Activated naive CD8-positive, alpha-beta T cell treated with anti-CD3 and anti-CD28 coated beads for 36 hours (primary cell): ENCODE measurements at regions not wholly inside any gene's neighbourhood (a gene's known extent, or its start where the extent isn't known, plus 50 kb on each side); places are given as distances from the start of the nearest gene placed in this dataset.

Source experiments
- DNase-seq: peaks from one replicate; pipeline ENCODE4 v3.0.0; 2021
- H3K27ac Mint-ChIP-seq: one replicate; pipeline ENCODE4 v1.8.0; 2022; ENCODE audit warnings: mild to moderate bottlenecking, moderate library complexity, mixed read lengths
- H3K27me3 Mint-ChIP-seq: one replicate; pipeline ENCODE4 v1.8.0; 2022; ENCODE audit warnings: mild to moderate bottlenecking, mixed read lengths
- H3K36me3 Mint-ChIP-seq: one replicate; pipeline ENCODE4 v1.8.0; 2021; ENCODE audit warnings: mild to moderate bottlenecking, mixed read lengths
- H3K4me1 Mint-ChIP-seq: one replicate; pipeline ENCODE4 v1.8.0; 2021; ENCODE audit warnings: mixed read lengths
- H3K4me3 Mint-ChIP-seq: one replicate; pipeline ENCODE4 v1.8.0; 2022; ENCODE audit warnings: mild to moderate bottlenecking, moderate library complexity, mixed read lengths
- H3K9me3 Mint-ChIP-seq: one replicate; pipeline ENCODE4 v1.8.0; 2022; ENCODE audit warnings: mixed read lengths

DNA sequence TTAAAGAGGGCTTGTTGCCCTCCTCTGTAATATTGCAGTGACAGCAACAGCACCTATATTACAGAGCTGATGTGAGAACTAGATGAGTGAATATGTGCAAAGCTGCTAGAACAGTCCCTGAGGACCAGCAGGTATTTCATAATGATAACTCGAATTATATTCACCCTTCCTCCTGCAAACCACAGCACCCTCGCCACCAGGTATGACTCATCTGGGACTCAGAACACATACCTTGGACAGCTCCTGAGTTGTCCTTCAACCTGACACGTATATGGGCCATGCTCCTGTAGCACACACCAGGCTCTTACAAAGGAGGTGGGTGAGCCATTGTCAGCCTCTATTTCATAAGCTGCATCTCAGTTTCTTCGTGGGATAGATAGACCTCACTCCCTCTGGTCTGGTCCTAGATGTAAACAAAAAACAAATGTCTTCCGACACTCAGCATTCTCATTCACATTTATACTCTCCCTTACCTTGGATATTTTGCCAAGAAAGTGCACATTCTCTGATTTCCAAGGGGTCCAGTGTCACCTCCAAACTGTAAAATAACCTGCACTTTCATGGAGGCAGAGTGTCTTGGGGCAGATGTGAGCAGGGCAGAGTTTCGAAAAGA, 124.5 kb downstream of the TLE3 start:
- Mint-ChIP-seq H3K4me3 (no peak overlapping the region), H3K27me3 (peaks cover 33% of the 10 kb centered on the region), H3K9me3 (no peaks in the 10 kb centered on the region), H3K36me3 (no peaks in the 10 kb centered on the region), H3K27ac (no peak overlapping the region), H3K4me1 (no peaks in the 10 kb centered on the region)
- DNase-seq, result peak; percentile 42

DNA sequence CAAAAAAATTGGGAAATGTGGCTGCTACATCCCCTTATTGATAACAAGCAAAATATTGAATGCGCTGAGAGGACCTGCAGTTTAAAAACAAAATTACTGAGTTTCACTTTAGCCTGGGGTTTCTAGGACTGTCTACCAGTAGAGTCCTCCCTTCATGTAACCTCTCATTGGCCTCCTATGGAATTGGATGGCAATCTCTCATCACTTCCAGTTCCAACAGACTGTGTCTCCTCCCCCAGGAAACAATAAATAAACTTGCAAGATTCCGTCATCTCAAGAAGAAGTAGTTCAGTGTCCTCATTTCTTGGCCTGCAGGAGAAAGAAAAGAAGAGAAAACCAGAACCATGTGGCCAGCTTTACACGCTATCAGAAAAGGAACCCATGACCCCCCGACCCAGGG, 123.8 kb downstream of the TLE3 start:
- Mint-ChIP-seq H3K27me3 (peaks cover 33% of the 10 kb centered on the region), H3K27ac (no peak overlapping the region), H3K4me3 (no peak overlapping the region), H3K4me1 (no peaks in the 10 kb centered on the region), H3K9me3 (no peaks in the 10 kb centered on the region), H3K36me3 (no peaks in the 10 kb centered on the region)
- DNase-seq, result no peak

DNA sequence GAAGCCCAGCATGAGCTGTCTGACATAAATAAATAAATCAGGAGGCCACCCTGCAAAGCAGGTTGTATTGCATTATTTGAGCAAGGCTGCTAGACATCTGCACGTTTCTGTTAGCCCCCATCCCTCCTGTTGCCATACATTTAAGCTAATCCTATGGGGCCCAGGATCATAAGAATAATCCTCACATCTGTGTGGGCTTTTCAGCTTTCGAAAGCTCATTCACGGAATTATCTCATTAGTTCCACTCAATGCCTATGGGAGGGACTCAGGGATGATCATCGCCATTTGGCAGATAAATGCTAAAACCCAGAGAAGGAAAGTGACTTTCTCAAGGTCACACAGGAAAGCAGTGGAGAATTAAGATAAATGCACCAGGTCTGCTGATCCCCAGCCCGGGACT, 123.4 kb downstream of the TLE3 start:
- DNase-seq, result no peak
- Mint-ChIP-seq H3K27ac (no peak overlapping the region), H3K4me3 (no peak overlapping the region), H3K4me1 (no peaks in the 10 kb centered on the region), H3K36me3 (no peaks in the 10 kb centered on the region), H3K9me3 (no peaks in the 10 kb centered on the region), H3K27me3 (peaks cover 33% of the 10 kb centered on the region)

DNA sequence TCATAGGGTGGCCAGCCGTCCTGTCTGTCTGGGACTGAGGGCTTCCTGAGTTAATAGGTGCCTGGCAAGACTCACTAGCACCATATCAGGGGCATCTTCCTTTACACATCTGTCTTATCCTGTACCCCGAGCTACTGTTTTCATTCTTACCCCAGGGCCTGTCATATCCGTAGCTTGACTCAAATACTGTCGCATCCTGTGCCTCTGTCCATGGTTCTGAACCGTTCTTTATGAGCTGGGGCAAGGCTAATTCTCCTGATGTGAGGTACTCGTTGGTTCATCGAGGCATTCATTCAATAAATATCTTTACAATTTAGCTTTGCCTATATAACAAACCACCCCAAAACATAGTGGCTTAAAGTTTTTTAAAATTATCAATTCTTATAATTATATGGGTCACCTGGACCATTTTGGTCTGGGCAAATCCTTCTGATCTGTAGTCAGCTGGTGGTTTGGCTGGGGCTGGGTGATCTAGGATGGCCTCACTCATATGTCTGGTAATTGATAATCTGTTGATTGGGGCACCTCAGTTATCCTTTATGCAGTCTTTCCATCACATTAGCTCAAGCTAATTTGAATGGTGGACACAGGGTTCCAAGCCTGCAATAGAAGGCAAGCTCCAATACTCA, 121.2 kb downstream of the TLE3 start:
- no peaks in the 10 kb centered on the region for H3K4me1 Mint-ChIP-seq
- H3K4me3 Mint-ChIP-seq, result no peak overlapping the region
- peak; percentile 27 for DNase-seq
- peaks cover 46% of the 10 kb centered on the region for H3K27me3 Mint-ChIP-seq
- H3K27ac Mint-ChIP-seq, result no peak overlapping the region
- no peaks in the 10 kb centered on the region for H3K36me3 Mint-ChIP-seq
- no peaks in the 10 kb centered on the region for H3K9me3 Mint-ChIP-seq

DNA sequence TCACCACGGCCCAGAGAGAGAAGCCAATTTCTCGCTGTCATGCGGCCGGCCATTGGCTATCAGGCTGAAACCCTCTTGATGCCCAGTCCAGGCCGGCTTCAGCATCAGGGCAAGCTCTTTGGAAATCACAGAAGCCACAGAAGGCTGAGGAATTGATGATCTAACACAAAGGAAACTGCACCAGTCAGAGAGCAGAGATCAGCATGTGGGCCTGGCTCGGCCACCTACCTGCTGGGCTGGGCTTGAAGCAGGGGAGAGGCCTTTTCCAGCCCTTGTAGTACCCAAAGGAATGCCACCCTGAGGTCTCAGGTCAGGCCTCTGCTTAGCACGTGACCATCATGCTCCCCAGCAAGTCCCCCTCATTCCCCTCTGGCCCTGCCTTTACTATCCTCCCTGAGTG, 119.1 kb downstream of the TLE3 start:
- H3K4me1 Mint-ChIP-seq, result no peaks in the 10 kb centered on the region
- H3K27ac Mint-ChIP-seq, result no peak overlapping the region
- H3K9me3 Mint-ChIP-seq, result no peaks in the 10 kb centered on the region
- H3K4me3 Mint-ChIP-seq, result no peak overlapping the region
- DNase-seq, result no peak
- no peaks in the 10 kb centered on the region for H3K36me3 Mint-ChIP-seq
- peaks cover 47% of the 10 kb centered on the region for H3K27me3 Mint-ChIP-seq

DNA sequence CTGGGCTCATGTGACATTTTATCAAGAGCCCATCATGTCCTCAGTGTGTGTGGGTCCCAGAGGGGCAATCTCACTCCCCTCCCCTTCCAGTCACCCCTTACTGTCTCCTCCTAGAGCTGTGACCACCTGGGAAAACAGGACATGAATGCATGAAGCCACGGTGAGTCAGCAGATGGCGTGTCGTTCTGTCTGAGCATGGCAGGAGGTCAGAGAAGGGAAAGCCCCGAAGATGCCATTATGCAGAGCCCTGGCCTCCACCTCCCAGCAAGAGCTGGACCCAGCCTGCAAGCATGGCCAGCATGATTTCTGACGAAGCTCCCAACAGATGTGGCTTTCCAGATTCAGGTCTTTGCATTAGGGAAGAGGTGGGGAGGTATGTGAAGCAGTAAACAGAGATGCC, 118.5 kb downstream of the TLE3 start:
- H3K27me3 Mint-ChIP-seq, result peaks cover 42% of the 10 kb centered on the region
- no peaks in the 10 kb centered on the region for H3K36me3 Mint-ChIP-seq
- no peaks in the 10 kb centered on the region for H3K9me3 Mint-ChIP-seq
- no peak for DNase-seq
- no peaks in the 10 kb centered on the region for H3K4me1 Mint-ChIP-seq
- H3K27ac Mint-ChIP-seq, result no peak overlapping the region
- H3K4me3 Mint-ChIP-seq, result no peak overlapping the region

DNA sequence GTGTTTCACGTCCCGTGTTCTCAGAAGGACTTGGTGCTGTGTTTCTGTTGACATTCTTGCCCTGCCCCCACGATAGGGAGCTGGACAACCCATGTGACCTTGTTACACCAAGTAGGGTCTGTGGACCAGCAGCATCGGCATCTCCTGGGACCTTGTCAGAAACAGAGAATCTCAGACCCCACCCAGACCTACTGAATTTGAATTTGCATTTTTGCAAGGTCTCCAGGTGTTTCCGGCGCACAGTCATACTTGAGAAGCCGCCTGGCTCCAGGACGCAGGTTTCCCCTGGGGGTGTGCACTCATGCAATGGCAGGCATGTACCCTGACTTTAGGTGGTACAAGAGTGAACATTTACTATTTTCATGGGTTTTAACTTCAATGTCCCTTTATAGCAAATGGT, 117.9 kb downstream of the TLE3 start:
- no peaks in the 10 kb centered on the region for H3K4me1 Mint-ChIP-seq
- H3K27me3 Mint-ChIP-seq, result peaks cover 39% of the 10 kb centered on the region
- H3K4me3 Mint-ChIP-seq, result no peak overlapping the region
- H3K36me3 Mint-ChIP-seq, result no peaks in the 10 kb centered on the region
- H3K27ac Mint-ChIP-seq, result no peak overlapping the region
- H3K9me3 Mint-ChIP-seq, result no peaks in the 10 kb centered on the region
- no peak for DNase-seq

DNA sequence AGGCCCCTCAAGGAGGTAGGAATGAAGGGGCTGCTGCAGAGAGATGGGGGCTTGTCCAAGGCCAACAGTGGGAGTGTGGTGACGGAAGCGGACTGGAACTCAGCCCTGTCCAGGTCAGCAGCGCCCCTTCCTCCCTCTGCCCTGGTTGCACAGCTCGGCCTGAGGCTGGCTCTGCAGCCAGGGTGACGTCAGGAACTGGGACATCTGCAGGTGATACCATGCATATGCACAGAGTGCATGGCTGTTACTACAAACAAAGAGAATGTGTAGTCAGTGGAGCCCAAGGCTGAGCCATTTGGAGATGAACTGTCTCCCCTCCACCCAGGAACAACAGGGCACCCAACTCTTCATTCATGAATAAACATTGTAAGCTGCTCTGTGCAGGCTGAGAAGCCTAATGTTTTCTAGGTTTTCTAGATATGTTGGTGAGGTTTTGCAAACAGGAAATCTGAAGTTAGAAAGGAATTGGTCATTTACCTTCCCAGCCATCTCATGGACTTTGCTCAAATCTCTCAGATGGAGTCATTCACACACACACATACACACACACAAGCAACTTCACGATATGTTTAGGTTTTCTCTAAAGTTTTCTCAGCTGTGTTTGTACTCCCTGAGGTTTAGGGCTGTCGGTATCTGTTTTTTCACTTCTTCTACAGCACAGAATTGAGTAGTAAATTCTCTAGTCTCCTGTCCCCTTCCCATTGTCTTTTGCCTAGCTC, 117.2 kb downstream of the TLE3 start:
- H3K4me1 Mint-ChIP-seq, result no peaks in the 10 kb centered on the region
- H3K27ac Mint-ChIP-seq, result no peak overlapping the region
- no peak for DNase-seq
- no peaks in the 10 kb centered on the region for H3K9me3 Mint-ChIP-seq
- H3K36me3 Mint-ChIP-seq, result no peaks in the 10 kb centered on the region
- peaks cover 36% of the 10 kb centered on the region for H3K27me3 Mint-ChIP-seq
- no peak overlapping the region for H3K4me3 Mint-ChIP-seq

DNA sequence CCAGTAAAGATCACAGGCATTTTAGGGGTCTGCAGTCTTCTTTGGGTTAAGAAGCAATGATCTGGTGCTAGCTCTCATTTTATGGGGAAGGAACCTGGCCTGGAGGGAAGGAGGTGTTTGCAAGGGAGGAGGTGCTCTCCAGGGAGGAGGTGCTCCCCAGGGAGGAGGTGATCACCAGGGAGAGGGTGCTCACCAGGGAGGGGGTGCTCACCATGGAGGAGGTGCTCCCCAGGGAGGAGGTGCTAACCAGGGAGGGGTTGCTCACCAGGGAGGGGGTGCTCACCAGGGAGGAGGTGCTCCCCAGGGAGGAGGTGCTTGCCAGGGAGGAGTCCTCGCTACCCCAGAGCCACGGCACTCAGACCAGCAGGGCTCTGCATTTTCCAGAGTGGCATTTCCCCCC, 115.7 kb downstream of the TLE3 start:
- no peaks in the 10 kb centered on the region for H3K36me3 Mint-ChIP-seq
- no peak for DNase-seq
- peaks cover 29% of the 10 kb centered on the region for H3K27me3 Mint-ChIP-seq
- no peak overlapping the region for H3K27ac Mint-ChIP-seq
- no peak overlapping the region for H3K4me3 Mint-ChIP-seq
- H3K9me3 Mint-ChIP-seq, result no peaks in the 10 kb centered on the region
- no peaks in the 10 kb centered on the region for H3K4me1 Mint-ChIP-seq

DNA sequence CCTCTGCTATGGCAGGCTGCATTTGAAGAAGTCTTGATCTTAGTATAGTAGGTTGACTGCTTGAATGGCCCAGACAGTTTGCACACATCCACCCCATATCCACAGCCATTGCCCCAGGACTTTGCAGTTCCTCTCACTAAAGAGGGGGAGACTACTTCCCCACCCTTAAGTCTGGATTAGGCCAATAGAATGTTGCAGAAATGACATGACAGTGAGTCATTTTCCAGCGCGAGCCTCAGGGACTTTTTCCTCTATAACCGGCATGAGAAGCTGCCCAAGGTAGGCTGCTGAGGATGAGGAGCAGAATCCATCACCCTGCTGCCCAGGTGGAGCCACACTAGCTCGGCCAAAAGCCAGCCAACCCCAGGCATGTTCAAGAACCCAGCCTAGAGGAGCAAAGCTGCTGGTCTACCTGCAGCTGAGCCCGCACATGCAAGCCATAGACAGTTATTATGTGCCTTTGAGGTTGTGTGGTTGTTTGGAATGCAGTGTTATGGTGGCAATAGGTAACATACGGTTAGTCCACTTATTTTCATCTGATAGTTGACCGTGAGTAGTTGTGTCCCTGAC, 113.9 kb downstream of the TLE3 start:
- no peaks in the 10 kb centered on the region for H3K4me1 Mint-ChIP-seq
- no peaks in the 10 kb centered on the region for H3K9me3 Mint-ChIP-seq
- peaks cover 26% of the 10 kb centered on the region for H3K27me3 Mint-ChIP-seq
- no peaks in the 10 kb centered on the region for H3K36me3 Mint-ChIP-seq
- DNase-seq, result no peak
- no peak overlapping the region for H3K4me3 Mint-ChIP-seq
- no peak overlapping the region for H3K27ac Mint-ChIP-seq

DNA sequence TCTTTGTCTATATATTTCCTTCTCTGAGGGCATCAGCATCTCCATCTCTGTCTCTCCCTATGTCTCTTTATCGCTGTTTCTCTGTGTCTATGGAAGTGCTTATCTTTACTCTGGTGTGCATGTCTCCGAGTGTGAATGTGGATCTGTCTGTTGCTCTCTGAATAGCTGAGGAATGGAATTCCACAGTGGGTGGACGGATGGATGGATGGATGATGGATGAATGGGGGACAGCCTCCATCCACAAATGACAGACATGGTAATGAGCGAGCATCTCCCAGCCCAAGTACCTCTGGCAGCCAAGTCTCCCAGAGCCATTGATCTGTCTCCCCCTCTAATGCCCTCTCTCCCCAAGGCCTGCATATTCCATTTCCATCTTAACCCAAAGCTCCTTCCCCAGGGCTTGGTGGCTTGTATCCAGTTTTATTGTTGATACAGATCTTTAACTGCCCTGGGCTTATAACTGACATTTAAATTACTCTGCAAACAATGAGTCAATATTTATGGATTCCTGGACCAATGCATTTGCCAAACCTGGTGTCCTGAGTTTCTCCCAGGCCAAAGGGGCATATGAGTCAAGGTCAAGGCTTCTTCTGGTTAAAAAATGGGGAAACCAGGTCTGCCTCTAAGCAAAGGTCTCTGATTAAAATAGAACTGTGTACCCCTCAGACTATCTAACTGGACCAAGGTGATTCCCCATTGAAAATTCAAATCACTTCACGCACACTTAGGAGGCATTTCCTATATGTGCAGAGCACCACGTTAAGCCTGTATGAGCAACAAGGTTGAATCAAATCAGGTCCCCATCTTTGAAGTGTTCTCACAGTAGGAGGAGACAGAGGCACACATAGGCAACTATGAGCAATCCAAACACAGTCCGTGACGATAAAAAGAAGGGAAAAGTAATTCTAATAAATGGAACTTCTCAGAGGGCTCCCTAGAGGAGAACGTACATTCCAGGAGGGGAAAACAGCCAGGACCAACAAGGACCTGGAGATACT, 109.9 kb downstream of the TLE3 start:
- no peak for DNase-seq
- Mint-ChIP-seq H3K36me3 (no peaks in the 10 kb centered on the region), H3K27me3 (peaks cover 8% of the 10 kb centered on the region)

DNA sequence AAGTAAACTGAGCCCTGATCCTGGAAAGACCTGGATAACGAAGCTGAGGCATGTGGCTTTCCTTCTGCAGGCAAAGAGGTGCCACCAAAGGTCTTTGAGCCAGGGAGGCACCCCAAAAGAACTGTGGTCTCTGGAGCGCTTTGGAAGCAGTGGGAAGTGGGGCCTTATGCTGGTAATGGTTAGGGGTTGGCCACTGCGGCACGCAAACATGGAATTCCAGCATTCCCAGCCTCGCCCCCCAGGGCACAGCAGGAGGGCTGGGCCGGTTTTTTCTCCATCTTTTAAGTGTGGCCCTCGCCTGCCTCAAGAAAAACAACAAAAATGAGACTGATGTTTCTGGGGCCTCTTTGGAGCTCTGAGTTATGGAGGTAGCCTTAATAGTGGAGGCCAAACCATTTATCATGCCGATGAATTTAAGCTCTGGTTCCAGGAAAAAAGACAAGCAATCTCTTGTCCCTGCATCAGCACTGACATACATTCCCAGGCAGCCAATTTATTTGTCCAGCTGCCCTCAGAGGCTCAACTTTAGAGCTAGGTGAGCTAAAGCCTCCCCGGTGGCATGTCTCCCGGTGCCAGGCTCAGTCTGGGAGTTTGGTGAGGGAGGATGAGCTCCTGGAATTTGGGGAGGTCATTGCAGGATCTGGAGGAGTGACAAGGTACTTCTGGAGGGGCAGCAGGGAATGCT, 109.0 kb downstream of the TLE3 start:
- Mint-ChIP-seq H3K27ac (no peak overlapping the region), H3K36me3 (no peaks in the 10 kb centered on the region), H3K4me3 (no peak overlapping the region), H3K9me3 (no peaks in the 10 kb centered on the region), H3K27me3 (peaks cover 9% of the 10 kb centered on the region), H3K4me1 (no peaks in the 10 kb centered on the region)
- no peak for DNase-seq

More for the DNA sequence above, 109.9 kb downstream of the TLE3 start:
- Mint-ChIP-seq H3K4me1 (no peaks in the 10 kb centered on the region), H3K9me3 (no peaks in the 10 kb centered on the region), H3K4me3 (no peak overlapping the region), H3K27ac (no peak overlapping the region)

DNA sequence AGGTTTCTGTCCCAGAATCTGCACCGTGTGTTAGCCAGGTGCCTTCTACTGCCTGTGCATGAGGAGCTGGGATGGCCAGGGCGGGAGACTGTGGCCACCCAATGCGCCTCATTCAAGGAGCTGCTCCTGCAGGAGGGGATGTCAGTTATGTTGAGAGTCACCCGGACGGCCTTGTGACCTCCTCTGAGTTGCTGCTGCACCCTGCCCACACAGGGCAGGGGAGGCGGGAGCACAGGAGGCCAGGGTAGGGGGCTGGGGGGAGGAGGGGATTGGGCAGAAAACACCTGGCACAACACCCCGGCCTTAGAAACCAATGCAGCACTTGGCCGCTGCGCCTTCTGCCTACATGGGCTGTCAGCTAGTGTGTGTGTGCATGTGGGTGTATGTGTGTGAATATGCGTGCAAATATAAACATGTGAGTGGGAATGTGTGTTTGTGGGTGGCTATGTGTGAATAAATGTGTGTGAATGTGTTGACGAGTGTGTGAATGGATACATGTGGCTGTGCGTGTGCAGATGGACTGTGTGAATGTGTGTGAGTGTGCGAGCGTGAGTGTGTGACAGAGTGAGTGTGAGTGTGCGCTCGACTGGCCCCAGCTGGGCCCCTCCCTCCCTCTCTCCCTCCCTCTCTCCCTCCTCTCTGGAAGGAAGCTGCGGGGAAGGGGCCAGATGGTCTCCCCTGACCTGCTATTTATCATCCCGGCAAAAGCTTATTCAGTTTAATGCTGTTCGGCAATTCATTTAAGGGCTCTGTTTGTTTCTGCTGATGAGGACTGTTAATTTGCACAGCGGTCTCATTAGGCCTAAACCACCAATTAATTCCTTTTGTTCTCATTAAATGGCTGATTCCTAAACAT, 106.9 kb downstream of the TLE3 start:
- Mint-ChIP-seq H3K4me1 (no peaks in the 10 kb centered on the region), H3K27me3 (peaks cover 7% of the 10 kb centered on the region), H3K36me3 (no peaks in the 10 kb centered on the region), H3K27ac (no peak overlapping the region), H3K9me3 (no peaks in the 10 kb centered on the region), H3K4me3 (no peak overlapping the region)
- no peak for DNase-seq
